T-helper 2 cell treated with Interferon-gamma antibody and Interleukin-4, amounts not matched to agents 5 μg/mL and 100 μg/mL, for 36 hours (primary cell): ENCODE measurements at regions not wholly inside any gene's neighbourhood (a gene's known extent, or its start where the extent isn't known, plus 50 kb on each side); places are given as distances from the start of the nearest gene placed in this dataset.
"Not testable (repeated sequence)": the region's sequence is repeated elsewhere in the genome, so short reads cannot be mapped to it uniquely, and the experiment has no call there.

ENCODE experiments used
- DNase-seq: peaks from one replicate; pipeline ENCODE4 v3.0.0; 2021; ENCODE audit warnings: low spot score
- H3K27ac Mint-ChIP-seq: one replicate; pipeline ENCODE4 v1.8.0; 2021; ENCODE audit warnings: mild to moderate bottlenecking, mixed read lengths
- H3K27me3 Mint-ChIP-seq: one replicate; pipeline ENCODE4 v1.8.0; 2021; ENCODE audit warnings: low read depth, mixed read lengths
- H3K36me3 Mint-ChIP-seq: one replicate; pipeline ENCODE4 v1.8.0; 2021; ENCODE audit warnings: low read depth, mixed read lengths
- H3K4me1 Mint-ChIP-seq: one replicate; pipeline ENCODE4 v1.8.0; 2021; ENCODE audit warnings: low read depth, mixed read lengths
- H3K4me3 Mint-ChIP-seq: one replicate; pipeline ENCODE4 v1.8.0; 2022; ENCODE audit warnings: mild to moderate bottlenecking, moderate library complexity, mixed read lengths
- H3K9me3 Mint-ChIP-seq: one replicate; pipeline ENCODE4 v1.8.0; 2021; ENCODE audit warnings: mixed read lengths

DNA sequence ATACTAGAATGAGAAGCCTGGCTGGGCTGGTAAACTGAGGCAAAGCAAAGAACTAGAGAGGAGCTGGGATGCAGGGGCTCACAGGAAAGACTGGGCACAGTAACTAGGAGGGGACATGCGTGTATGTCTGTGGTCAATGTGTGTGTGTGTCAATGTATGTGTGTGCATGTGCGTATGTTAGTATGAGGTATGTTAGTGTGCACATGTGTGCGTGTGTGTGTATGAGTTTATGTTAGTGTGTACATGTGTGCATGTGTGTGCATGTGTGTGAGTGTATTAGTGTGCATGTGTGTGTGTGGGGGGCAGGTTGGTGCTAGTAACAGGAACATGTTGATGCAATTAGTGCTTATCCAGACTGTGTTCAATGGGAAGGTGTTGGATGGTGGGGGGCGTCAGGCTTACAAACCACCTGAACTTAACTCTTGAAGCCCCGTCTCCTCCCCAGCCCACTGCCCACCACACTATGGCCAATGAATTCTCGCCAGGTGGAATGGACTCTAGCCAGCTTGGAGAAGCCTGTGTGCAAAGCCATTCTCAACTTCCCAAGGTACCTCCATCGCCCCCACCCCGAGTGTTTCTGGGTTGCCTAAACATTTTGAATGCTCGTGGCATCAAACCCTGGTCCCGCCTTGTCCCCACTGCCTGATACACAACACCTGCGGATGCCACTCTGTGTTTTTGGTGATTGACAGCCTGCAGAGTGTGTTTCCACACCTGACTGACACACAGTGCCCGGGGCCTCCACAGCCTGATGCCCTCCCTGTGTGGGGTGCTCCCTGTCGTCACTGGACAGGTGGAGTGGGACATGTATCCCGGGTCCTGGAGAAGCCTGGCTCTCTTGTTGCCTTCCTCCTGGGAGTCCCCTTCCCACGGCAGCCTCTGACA is 90.1 kb upstream of the ASB18 start:
- Mint-ChIP-seq H3K27ac (no peak overlapping the region), H3K36me3 (no peaks in the 10 kb centered on the region)

GRCh38 chr2:236354973-236355595 is 90.9 kb upstream of the ASB18 start:
- no peaks in the 10 kb centered on the region for H3K36me3 Mint-ChIP-seq
- no peak overlapping the region for H3K4me3 Mint-ChIP-seq
- no peak overlapping the region for H3K27ac Mint-ChIP-seq

More for the DNA sequence above, 90.1 kb upstream of the ASB18 start:
- Mint-ChIP-seq H3K4me3 (no peak overlapping the region), H3K9me3 (no peaks in the 10 kb centered on the region), H3K27me3 (peaks cover 5% of the 10 kb centered on the region), H3K4me1 (peaks cover 2% of the 10 kb centered on the region)
- no peak for DNase-seq

DNA sequence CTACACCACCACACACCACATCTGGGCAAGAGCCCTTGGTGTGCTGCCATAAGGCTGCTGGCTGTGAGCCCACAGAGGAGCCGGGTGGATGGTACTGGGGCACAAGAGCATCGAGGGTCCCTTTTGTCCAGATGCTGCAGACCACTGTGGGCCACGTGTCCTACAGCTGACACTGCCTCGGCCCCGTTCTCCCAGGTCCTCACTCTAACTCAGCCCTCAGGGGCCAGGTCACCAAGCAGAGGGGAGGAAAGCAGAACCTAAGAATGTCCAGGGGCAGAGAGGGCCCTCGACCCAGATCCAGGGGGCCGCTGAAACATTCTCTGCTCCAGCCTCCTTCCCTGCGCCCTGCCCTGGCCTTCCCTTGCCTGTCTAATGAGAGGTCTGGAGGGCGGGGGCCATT is 91.7 kb upstream of the ASB18 start:
- Mint-ChIP-seq H3K27me3 (peaks cover 16% of the 10 kb centered on the region), H3K4me3 (no peak overlapping the region), H3K27ac (no peak overlapping the region), H3K4me1 (peaks cover 4% of the 10 kb centered on the region), H3K36me3 (no peaks in the 10 kb centered on the region), H3K9me3 (no peaks in the 10 kb centered on the region)
- no peak for DNase-seq

More at GRCh38 chr2:236354973-236355595, 90.9 kb upstream of the ASB18 start:
- H3K4me1 Mint-ChIP-seq, result peaks cover 4% of the 10 kb centered on the region
- H3K9me3 Mint-ChIP-seq, result no peaks in the 10 kb centered on the region
- DNase-seq, result no peak
- peaks cover 12% of the 10 kb centered on the region for H3K27me3 Mint-ChIP-seq

DNA sequence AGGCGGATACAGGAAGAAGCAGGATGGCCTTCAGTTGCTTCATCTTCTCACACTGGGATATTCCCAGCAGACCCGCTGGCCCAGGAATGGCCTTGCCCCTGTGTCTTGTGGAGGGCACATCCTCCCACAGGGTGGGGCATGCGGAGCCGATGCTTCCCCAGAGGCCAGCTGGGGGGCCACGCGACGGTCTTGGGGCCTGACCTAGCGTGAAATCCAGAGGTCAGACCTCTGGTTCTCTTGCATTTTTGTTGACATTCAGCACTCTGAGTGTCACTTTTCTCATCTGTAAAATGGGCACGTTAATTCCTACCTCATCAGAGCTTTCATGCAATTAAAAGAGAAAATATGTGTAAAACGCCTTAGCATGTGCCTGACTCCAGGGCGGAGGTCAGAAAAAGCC is 92.1 kb upstream of the ASB18 start:
- not testable (repeated sequence) for H3K9me3 Mint-ChIP-seq, H3K4me3 Mint-ChIP-seq, H3K4me1 Mint-ChIP-seq, DNase-seq, H3K27ac Mint-ChIP-seq, H3K36me3 Mint-ChIP-seq
- H3K27me3 Mint-ChIP-seq, result peaks cover 18% of the 10 kb centered on the region

GRCh38 chr2:236358482-236358881 is 94.3 kb upstream of the ASB18 start:
- H3K27ac Mint-ChIP-seq, H3K36me3 Mint-ChIP-seq, H3K4me1 Mint-ChIP-seq, H3K4me3 Mint-ChIP-seq, H3K9me3 Mint-ChIP-seq, DNase-seq: not testable (repeated sequence)
- peaks cover 34% of the 10 kb centered on the region for H3K27me3 Mint-ChIP-seq

GRCh38 chr2:236359426-236360045 is 95.3 kb upstream of the ASB18 start:
- H3K4me1 Mint-ChIP-seq, result peaks cover 8% of the 10 kb centered on the region
- peaks cover 42% of the 10 kb centered on the region for H3K27me3 Mint-ChIP-seq
- DNase-seq, result no peak
- H3K36me3 Mint-ChIP-seq, result no peaks in the 10 kb centered on the region
- no peak overlapping the region for H3K27ac Mint-ChIP-seq
- no peak overlapping the region for H3K4me3 Mint-ChIP-seq
- no peaks in the 10 kb centered on the region for H3K9me3 Mint-ChIP-seq

DNA sequence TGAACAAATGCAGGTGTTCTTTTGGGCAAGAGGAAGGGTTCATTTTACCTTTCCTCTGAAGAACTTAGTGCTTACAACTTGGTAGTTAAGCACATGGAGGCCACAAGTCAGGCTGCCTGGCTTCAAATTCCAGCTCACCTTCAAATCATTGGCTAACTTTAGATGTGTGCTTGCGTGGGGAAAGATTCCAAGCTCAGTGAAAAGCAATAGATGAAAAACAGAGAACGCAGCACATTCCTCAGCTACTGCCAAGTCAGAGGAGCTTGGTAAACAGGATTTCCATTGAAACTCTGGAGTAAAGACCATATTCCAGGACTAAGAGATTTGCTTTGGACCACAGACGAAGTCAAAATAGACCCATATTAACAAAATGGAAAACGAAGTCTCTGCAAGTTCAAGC is 96.3 kb upstream of the ASB18 start:
- Mint-ChIP-seq H3K4me3 (no peak overlapping the region), H3K36me3 (no peaks in the 10 kb centered on the region), H3K27ac (no peak overlapping the region), H3K27me3 (peaks cover 49% of the 10 kb centered on the region), H3K9me3 (no peaks in the 10 kb centered on the region), H3K4me1 (peaks cover 15% of the 10 kb centered on the region)
- no peak for DNase-seq

GRCh38 chr2:236363711-236364277 is 99.6 kb upstream of the ASB18 start:
- H3K9me3 Mint-ChIP-seq, result no peaks in the 10 kb centered on the region
- peaks cover 32% of the 10 kb centered on the region for H3K4me1 Mint-ChIP-seq
- H3K27me3 Mint-ChIP-seq, result peaks cover 69% of the 10 kb centered on the region
- H3K27ac Mint-ChIP-seq, result no peak overlapping the region
- no peak overlapping the region for H3K4me3 Mint-ChIP-seq
- no peaks in the 10 kb centered on the region for H3K36me3 Mint-ChIP-seq
- no peak for DNase-seq

GRCh38 chr2:236365258-236366048 is 101.2 kb upstream of the ASB18 start:
- peak overlapping the region; percentile 37 for H3K27ac Mint-ChIP-seq
- DNase-seq, result no peak
- peaks cover 28% of the 10 kb centered on the region for H3K4me1 Mint-ChIP-seq
- peaks cover 71% of the 10 kb centered on the region for H3K27me3 Mint-ChIP-seq
- no peaks in the 10 kb centered on the region for H3K9me3 Mint-ChIP-seq
- no peaks in the 10 kb centered on the region for H3K36me3 Mint-ChIP-seq
- H3K4me3 Mint-ChIP-seq, result peak overlapping the region; percentile 76

DNA sequence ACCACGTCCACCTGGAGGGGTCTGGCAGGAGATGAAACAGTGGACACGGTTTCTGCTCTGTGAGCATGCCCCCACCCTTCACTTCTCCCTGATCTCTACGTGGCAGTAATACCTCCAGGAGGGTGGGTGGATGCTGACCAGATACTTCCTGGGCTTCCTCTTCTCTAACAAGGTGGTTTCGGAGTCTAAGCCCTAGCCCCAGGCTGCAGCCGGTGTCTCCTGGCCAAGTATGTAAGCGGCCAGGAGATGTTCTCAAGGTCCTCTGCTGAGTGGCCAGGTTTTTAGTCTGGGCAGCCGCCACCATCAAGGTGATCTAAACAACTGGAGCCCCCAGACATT is 101.8 kb upstream of the ASB18 start:
- Mint-ChIP-seq H3K4me3 (peak overlapping the region; percentile 76), H3K36me3 (no peaks in the 10 kb centered on the region), H3K27me3 (peaks cover 66% of the 10 kb centered on the region), H3K4me1 (peaks cover 28% of the 10 kb centered on the region), H3K9me3 (no peaks in the 10 kb centered on the region), H3K27ac (no peak overlapping the region)
- no peak for DNase-seq

DNA sequence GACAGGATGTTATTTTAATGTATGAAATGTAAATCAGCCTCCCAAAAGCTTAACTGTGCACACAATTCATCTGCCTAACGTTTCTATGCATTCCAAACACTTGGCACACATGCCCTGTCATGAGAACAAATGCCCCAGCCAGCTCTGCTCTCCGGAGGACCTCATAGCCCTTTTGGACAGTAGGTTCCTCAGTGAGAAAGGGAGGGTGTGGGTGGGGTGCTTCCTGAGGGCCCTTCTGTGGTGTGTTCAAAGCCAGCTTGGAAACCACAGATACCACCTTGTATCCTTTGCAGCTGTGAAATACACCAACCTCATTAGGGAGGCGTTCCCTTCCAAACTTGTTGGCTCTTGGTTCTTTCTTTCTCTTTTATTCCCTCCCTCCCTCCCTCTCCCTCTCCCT is 102.2 kb upstream of the ASB18 start:
- peaks cover 63% of the 10 kb centered on the region for H3K27me3 Mint-ChIP-seq
- no peaks in the 10 kb centered on the region for H3K9me3 Mint-ChIP-seq
- peaks cover 28% of the 10 kb centered on the region for H3K4me1 Mint-ChIP-seq
- no peaks in the 10 kb centered on the region for H3K36me3 Mint-ChIP-seq
- peak overlapping the region; percentile 54 for H3K27ac Mint-ChIP-seq
- peak overlapping the region; percentile 76 for H3K4me3 Mint-ChIP-seq
- no peak for DNase-seq

- Mint-ChIP-seq H3K27ac (no peak overlapping the region), H3K27me3 (peaks cover 52% of the 10 kb centered on the region), H3K4me3 (peak overlapping the region; percentile 2), H3K36me3 (no peaks in the 10 kb centered on the region), H3K9me3 (no peaks in the 10 kb centered on the region), H3K4me1 (peaks cover 28% of the 10 kb centered on the region)
- DNase-seq, result no peak
Measured at GRCh38 chr2:236367506-236368289, 103.5 kb upstream of the ASB18 start.

GRCh38 chr2:236369661-236370062 is 105.5 kb upstream of the ASB18 start:
- peaks cover 23% of the 10 kb centered on the region for H3K4me1 Mint-ChIP-seq
- H3K27ac Mint-ChIP-seq, result no peak overlapping the region
- no peak overlapping the region for H3K4me3 Mint-ChIP-seq
- no peaks in the 10 kb centered on the region for H3K9me3 Mint-ChIP-seq
- DNase-seq, result no peak
- H3K36me3 Mint-ChIP-seq, result no peaks in the 10 kb centered on the region
- H3K27me3 Mint-ChIP-seq, result peaks cover 47% of the 10 kb centered on the region
